Adrenal gland (tissue), 5 donors: ENCODE measurements at regions not wholly inside any gene's neighbourhood (a gene's known extent, or its start where the extent isn't known, plus 50 kb on each side); places are given as distances from the start of the nearest gene placed in this dataset.

Experiments
- POLR2A ChIP-seq, 2 donors: fragments of 450-650 bp; IDR thresholded peaks; one replicate each; pipeline ENCODE4 v1.6.1; 2017; ENCODE audit warnings: antibody characterized with exemption in 2 of 2, mild to moderate bottlenecking in 2 of 2, moderate library complexity in 1 of 2
- TF ChIP-seq, protein P1 (sequence below), 6 experiments: fragments of 450-650 bp in 4 of 6; fragments of 200-600 bp in 2 of 6; sonication (generic) in 1 of 6; IDR thresholded peaks; 1 replicate in 5 of 6; 2 replicates in 1 of 6; pipeline versions ENCODE4 v1.5.1 to v1.8.0; 2016 to 2021; ENCODE audit warnings: antibody characterized with exemption in 6 of 6, mild to moderate bottlenecking in 2 of 6, moderate library complexity in 1 of 6
- donor health status: DM: no; HTN: no; CAD: no.

GRCh38 chr4:41483771-41484170, 54.2 kb upstream of the LIMCH1 start:
- TF ChIP-seq, protein P1, sequence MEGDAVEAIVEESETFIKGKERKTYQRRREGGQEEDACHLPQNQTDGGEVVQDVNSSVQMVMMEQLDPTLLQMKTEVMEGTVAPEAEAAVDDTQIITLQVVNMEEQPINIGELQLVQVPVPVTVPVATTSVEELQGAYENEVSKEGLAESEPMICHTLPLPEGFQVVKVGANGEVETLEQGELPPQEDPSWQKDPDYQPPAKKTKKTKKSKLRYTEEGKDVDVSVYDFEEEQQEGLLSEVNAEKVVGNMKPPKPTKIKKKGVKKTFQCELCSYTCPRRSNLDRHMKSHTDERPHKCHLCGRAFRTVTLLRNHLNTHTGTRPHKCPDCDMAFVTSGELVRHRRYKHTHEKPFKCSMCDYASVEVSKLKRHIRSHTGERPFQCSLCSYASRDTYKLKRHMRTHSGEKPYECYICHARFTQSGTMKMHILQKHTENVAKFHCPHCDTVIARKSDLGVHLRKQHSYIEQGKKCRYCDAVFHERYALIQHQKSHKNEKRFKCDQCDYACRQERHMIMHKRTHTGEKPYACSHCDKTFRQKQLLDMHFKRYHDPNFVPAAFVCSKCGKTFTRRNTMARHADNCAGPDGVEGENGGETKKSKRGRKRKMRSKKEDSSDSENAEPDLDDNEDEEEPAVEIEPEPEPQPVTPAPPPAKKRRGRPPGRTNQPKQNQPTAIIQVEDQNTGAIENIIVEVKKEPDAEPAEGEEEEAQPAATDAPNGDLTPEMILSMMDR (IDR thresholded peaks at IDR 0.05), result no peak
- TF ChIP-seq POLR2A (IDR thresholded peaks at IDR 0.05), result no peak
